A549 (cell line): ENCODE measurements at regions not wholly inside any gene's neighbourhood (a gene's known extent, or its start where the extent isn't known, plus 50 kb on each side); places are given as distances from the start of the nearest gene placed in this dataset.

Source experiments
- BCL3 ChIP-seq: fragments of >200 bp; sonication (Bioruptor Twin); formaldehyde crosslinking; IDR thresholded peaks from 3 replicates; pipeline ENCODE4 v1.6.1; 2016
- CHD2 ChIP-seq: fragments of 150-350 bp; IDR thresholded peaks from 2 replicates; pipeline ENCODE4 v1.6.1; 2014; ENCODE audit warnings: low read length; ENCODE audit not compliant: partially characterized antibody
- CTCF ChIP-seq: fragments of >200 bp; sonication (Bioruptor Twin); formaldehyde crosslinking; IDR thresholded peaks from 3 replicates; pipeline ENCODE4 v1.5.1; 2016
- EP300 ChIP-seq, 2 experiments: fragments of >200 bp; sonication (Bioruptor Twin); formaldehyde crosslinking; IDR thresholded peaks; 2 replicates in 1 of 2; 3 replicates in 1 of 2; pipeline ENCODE4 v1.6.1; 2016 to 2017
- HEYL ChIP-seq: fragments of 250-450 bp; sonication (Bioruptor Pico); IDR thresholded peaks from 2 replicates; pipeline ENCODE4 v1.8.0; 2021; ENCODE audit warnings: mild to moderate bottlenecking, moderate library complexity
- JUN ChIP-seq, 2 experiments: fragments of >200 bp; sonication (Bioruptor Twin); formaldehyde crosslinking; IDR thresholded peaks; 2 replicates in 1 of 2; 3 replicates in 1 of 2; pipeline ENCODE4 v1.6.1; 2016 to 2017
- JUNB ChIP-seq: fragments of >200 bp; sonication (Bioruptor Twin); formaldehyde crosslinking; IDR thresholded peaks from 2 replicates; pipeline ENCODE4 v1.6.1; 2016
- NR3C1 ChIP-seq: fragments of >200 bp; sonication (Bioruptor Twin); formaldehyde crosslinking; IDR thresholded peaks from 3 replicates; pipeline ENCODE4 v1.6.1; 2017
- POLR2A ChIP-seq: IDR thresholded peaks from 2 replicates; pipeline ENCODE4 v1.6.1; 2012; ENCODE audit warnings: mild to moderate bottlenecking, low read length

- TF ChIP-seq HEYL (CRISPR knock-in tag) = no peak
- TF ChIP-seq CTCF = no peak
- TF ChIP-seq BCL3 = peak; percentile 48; the same call in 1 of the 3 replicates
- peak; percentile 82 for TF ChIP-seq JUNB
- TF ChIP-seq POLR2A = no peak
- peak in 1 of 2 experiments; percentile 30; a peak in 2 of 5 replicates for TF ChIP-seq EP300 (IDR thresholded peaks at IDR 0.05)
- no peak for TF ChIP-seq JUN (IDR thresholded peaks at IDR 0.05)
- TF ChIP-seq NR3C1 = no peak
- TF ChIP-seq CHD2 = no peak
Observed at GRCh38 chr1:199685369-199685768, 342.1 kb upstream of the NR5A2 start.
